ENCODE measurements at regions not wholly inside any gene's neighbourhood (a gene's known extent, or its start where the extent isn't known, plus 50 kb on each side); places are given as distances from the start of the nearest gene placed in this dataset.

DNA sequence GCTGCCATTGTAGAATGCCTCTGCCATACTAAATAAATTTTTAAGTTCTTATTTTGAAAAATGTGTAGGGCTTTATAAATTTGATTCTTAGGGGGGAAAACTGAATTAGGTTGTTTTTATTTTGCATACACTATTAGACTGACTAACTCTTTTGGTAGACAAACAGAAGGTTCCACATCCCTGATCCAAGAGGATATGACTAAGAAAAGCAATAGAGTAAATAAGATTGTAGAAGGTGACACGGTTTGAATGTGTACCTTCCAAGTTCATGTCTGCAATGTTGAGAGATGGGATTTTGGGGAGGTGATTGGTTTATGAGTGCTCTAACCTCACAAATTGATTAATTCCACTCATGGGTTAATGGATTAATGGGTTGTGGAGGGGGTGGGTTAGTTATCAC, 127.9 kb downstream of the GLUL start:
- Histone ChIP-seq H3K4me3 (ENCODE audit: control extremely low read depth in 1 of 5, extremely low read depth in 1 of 5, insufficient read depth in 1 of 5, low read depth in 2 of 5, low read length in 4 of 5) (no peak overlapping the region), H3K79me2 (ENCODE audit: control insufficient read depth, insufficient read depth, low read length) (no peaks in the 10 kb centered on the region), H3K4me1 (ENCODE audit: control insufficient read depth in 2 of 2, insufficient read depth in 2 of 2, low read length in 2 of 2) (no peaks in the 10 kb centered on the region), H4K20me1 (ENCODE audit: control insufficient read depth, insufficient read depth, low read length, poor library complexity, severe bottlenecking) (no peaks in the 10 kb centered on the region), H3K27ac (ENCODE audit: low read length in 2 of 2) (no peak overlapping the region), H3K36me3 (replicated peaks in 1 of 2; ENCODE audit: control extremely low read depth in 1 of 2, control insufficient read depth in 1 of 2, extremely low read depth in 1 of 2, insufficient read depth in 2 of 2, low read length in 1 of 2) (no peaks in the 10 kb centered on the region), H3K4me2 (replicated peaks; ENCODE audit: low read depth, low read length, poor library complexity, severe bottlenecking) (no peak overlapping the region), H3K27me3 (replicated peaks in 1 of 4; ENCODE audit: control extremely low read depth in 1 of 4, control insufficient read depth in 3 of 4, insufficient read depth in 4 of 4, low read length in 3 of 4) (no peaks in the 10 kb centered on the region), H3K9me3 (ENCODE audit: control extremely low read depth in 1 of 3, control insufficient read depth in 2 of 3, insufficient read depth in 1 of 3, low read length in 2 of 3) (no peaks in the 10 kb centered on the region), H3K9ac (ENCODE audit: low read length) (no peak overlapping the region), H2AFZ (ENCODE audit: insufficient read depth, low read depth, low read length, poor library complexity, severe bottlenecking) (no peak overlapping the region)
- intact Hi-C loops (cut with micrococcal nuclease), result no loop called here
- no peak for ATAC-seq (ENCODE audit: low read depth)
- Mint-ChIP-seq H3K9me3 (ENCODE audit: insufficient read depth) (no peaks in the 10 kb centered on the region), H3K27ac (no peak overlapping the region), H3K4me1 (peaks cover 7% of the 10 kb centered on the region), H3K27me3 (peaks cover 2% of the 10 kb centered on the region), H3K4me3 (no peak overlapping the region)
- 80% methylated on average over 1 of the region's 1 CpG for WGBS (ENCODE audit: insufficient coverage)
- ChIA-PET CTCF (no interaction called here), POLR2A (no interaction called here)
- TF ChIP-seq EZH2 (IDR thresholded peaks at IDR 0.05; ENCODE audit: borderline replicate concordance, insufficient read depth, low read depth, low read length, poor library complexity, severe bottlenecking) (no peak), CTCF (IDR thresholded peaks at IDR 0.05) (no peak)
- no peak for DNase-seq

DNA sequence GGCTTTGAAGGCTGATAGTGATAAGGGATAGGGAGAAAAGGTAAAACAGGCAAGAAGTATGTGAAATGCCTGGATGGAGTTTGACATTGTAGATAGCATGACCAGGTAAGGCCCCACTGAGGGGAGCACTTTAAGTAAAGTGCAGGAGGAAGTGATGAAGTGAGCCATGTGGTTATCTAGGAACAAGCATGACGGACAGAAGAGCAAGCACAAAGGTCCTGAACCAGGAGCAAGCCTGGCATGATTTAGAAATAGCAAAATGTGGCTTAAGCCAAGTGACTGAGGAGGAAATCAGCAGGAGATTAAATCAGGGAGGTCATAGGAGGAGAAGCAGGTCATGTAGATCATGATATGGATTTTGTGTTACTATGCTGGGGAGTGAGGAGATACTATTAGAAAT, 129.2 kb downstream of the GLUL start:
- no peaks in the 10 kb centered on the region for H3K36me3 ChIP-seq (replicated peaks in 1 of 2; ENCODE audit: control extremely low read depth in 1 of 2, control insufficient read depth in 1 of 2, extremely low read depth in 1 of 2, insufficient read depth in 2 of 2, low read length in 1 of 2)
- H3K27me3 ChIP-seq (replicated peaks in 1 of 4; ENCODE audit: control extremely low read depth in 1 of 4, control insufficient read depth in 3 of 4, insufficient read depth in 4 of 4, low read length in 3 of 4), result no peaks in the 10 kb centered on the region
- ChIA-PET CTCF (no interaction called here), POLR2A (no interaction called here)
- H3K9ac ChIP-seq (ENCODE audit: low read length), result no peak overlapping the region
- WGBS (ENCODE audit: insufficient coverage), result 82% methylated on average over 1 of the region's 1 CpG
- no peaks in the 10 kb centered on the region for H3K9me3 ChIP-seq (ENCODE audit: control extremely low read depth in 1 of 3, control insufficient read depth in 2 of 3, insufficient read depth in 1 of 3, low read length in 2 of 3)
- no peak overlapping the region for H3K4me2 ChIP-seq (replicated peaks; ENCODE audit: low read depth, low read length, poor library complexity, severe bottlenecking)
- no peak for DNase-seq
- H3K4me3 Mint-ChIP-seq, result no peak overlapping the region
- H3K4me1 ChIP-seq (ENCODE audit: control insufficient read depth in 2 of 2, insufficient read depth in 2 of 2, low read length in 2 of 2), result no peaks in the 10 kb centered on the region
- intact Hi-C loops (cut with micrococcal nuclease), result no loop called here
- no peaks in the 10 kb centered on the region for H4K20me1 ChIP-seq (ENCODE audit: control insufficient read depth, insufficient read depth, low read length, poor library complexity, severe bottlenecking)
- no peak overlapping the region for H3K4me3 ChIP-seq (ENCODE audit: control extremely low read depth in 1 of 5, extremely low read depth in 1 of 5, insufficient read depth in 1 of 5, low read depth in 2 of 5, low read length in 4 of 5)
- H3K27me3 Mint-ChIP-seq, result no peaks in the 10 kb centered on the region
- no peaks in the 10 kb centered on the region for H3K9me3 Mint-ChIP-seq (ENCODE audit: insufficient read depth)
- H3K27ac Mint-ChIP-seq, result no peak overlapping the region
- ATAC-seq (ENCODE audit: low read depth), result no peak
- H3K79me2 ChIP-seq (ENCODE audit: control insufficient read depth, insufficient read depth, low read length), result no peaks in the 10 kb centered on the region
- peaks cover 7% of the 10 kb centered on the region for H3K4me1 Mint-ChIP-seq
- H2AFZ ChIP-seq (ENCODE audit: insufficient read depth, low read depth, low read length, poor library complexity, severe bottlenecking), result no peak overlapping the region
- no peak overlapping the region for H3K27ac ChIP-seq (ENCODE audit: low read length in 2 of 2)
- TF ChIP-seq EZH2 (IDR thresholded peaks at IDR 0.05; ENCODE audit: borderline replicate concordance, insufficient read depth, low read depth, low read length, poor library complexity, severe bottlenecking) (no peak), CTCF (IDR thresholded peaks at IDR 0.05) (no peak)

Measured in B cell (primary cell).